HPDE6-E6E7 (cell line): ENCODE measurements at regions not wholly inside any gene's neighbourhood (a gene's known extent, or its start where the extent isn't known, plus 50 kb on each side); places are given as distances from the start of the nearest gene placed in this dataset.

ENCODE experiments used
- DNase-seq: peaks from one replicate; pipeline ENCODE4 v3.0.0; 2011; ENCODE audit warnings: missing footprints; ENCODE audit errors: extremely low spot score

GRCh38 chr2:128813352-128814034 is 494.8 kb upstream of the HS6ST1 start:
- no peak for DNase-seq

GRCh38 chr2:128815248-128815647 is 496.6 kb upstream of the HS6ST1 start:
- no peak for DNase-seq

- DNase-seq, result no peak
Measured at GRCh38 chr2:128817171-128817570, 498.5 kb upstream of the HS6ST1 start.

DNA sequence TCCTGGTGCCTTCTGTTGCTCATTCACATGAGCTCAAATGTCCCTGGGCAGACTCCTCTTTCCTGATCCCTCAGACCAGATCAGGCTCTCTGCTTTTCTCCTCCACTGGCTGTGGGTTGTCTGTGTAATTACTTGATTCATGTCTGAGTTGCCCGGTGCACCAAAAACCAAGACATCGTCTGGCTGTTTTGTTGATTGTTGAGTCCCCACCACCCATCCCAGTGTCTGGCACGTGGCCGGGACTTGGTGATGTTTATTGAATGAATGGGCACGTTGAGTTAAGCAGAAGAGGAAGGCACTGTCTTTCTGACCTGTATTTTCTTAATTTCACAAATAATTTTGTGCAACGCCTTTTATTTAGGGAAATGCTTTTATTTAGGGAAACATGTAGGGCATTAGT is 499.1 kb upstream of the HS6ST1 start:
- no peak for DNase-seq

DNA sequence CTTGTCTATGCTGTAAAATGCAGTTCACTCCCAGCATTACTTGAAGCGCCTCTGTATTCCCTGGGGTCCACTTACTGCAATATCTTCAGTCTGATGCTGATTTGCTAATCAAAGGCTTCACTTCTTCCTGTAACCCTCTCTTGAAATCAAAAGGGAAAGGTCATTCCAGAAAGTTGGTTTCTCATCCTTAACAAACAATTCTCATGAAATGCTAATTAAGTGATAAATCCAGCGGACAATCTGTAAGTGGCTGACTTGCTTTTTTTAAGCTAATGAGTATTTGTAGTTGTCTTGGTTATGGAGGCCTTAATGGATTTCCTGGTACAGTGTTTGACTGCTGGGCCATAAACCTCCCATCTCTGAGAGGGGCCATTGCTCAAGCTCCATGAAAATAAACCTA is 499.6 kb upstream of the HS6ST1 start:
- no peak for DNase-seq

GRCh38 chr2:128818704-128819491 is 500.2 kb upstream of the HS6ST1 start:
- no peak for DNase-seq

DNA sequence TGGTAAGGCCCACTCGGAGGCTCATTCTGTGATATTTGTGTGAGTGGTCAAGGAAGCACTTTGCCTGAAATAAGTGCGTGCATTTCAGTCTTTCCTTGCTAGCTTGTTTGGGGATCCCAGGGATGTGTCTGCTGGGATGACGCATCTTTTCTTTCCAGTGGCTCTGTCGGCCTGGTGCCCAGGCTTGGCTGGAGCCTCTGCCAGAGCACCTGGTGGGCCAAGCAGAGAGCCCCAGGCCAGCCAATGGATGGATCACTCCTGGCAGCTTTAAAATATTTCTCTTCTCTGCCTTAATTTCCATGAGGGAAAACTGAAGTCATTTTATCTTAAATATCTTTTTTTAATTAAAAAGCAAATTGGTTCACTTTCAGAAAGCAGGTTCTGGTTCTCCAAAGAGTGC is 501.8 kb upstream of the HS6ST1 start:
- DNase-seq, result no peak

DNA sequence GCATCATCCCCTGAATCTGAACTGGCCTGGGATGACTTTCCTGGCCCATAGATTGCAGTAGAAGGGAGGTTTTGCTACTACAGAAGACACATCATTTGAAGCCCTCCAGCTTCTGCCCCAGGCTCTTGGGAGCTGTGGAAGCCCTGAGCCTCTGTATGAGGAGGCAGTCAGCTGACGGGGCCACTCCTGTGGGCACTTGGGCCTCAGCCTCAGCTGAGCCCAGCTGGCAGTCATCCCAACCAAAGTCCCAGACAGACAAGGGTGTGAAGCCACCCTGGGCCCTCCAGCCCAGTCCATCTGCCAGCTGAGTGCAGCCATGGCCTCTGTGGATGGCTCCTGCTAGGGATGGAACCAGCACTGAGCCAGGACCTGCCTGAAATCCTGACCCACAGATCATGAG is 502.3 kb upstream of the HS6ST1 start:
- no peak for DNase-seq

- no peak for DNase-seq
Measured at GRCh38 chr2:128832946-128833663, 514.4 kb upstream of the HS6ST1 start.

GRCh38 chr2:128833664-128834027 is 515.0 kb upstream of the HS6ST1 start:
- no peak for DNase-seq

GRCh38 chr2:128834207-128834879 is 515.7 kb upstream of the HS6ST1 start:
- DNase-seq, result no peak

GRCh38 chr2:128834880-128835252 is 516.2 kb upstream of the HS6ST1 start:
- no peak for DNase-seq

GRCh38 chr2:128835342-128835855 is 516.7 kb upstream of the HS6ST1 start:
- no peak for DNase-seq

DNA sequence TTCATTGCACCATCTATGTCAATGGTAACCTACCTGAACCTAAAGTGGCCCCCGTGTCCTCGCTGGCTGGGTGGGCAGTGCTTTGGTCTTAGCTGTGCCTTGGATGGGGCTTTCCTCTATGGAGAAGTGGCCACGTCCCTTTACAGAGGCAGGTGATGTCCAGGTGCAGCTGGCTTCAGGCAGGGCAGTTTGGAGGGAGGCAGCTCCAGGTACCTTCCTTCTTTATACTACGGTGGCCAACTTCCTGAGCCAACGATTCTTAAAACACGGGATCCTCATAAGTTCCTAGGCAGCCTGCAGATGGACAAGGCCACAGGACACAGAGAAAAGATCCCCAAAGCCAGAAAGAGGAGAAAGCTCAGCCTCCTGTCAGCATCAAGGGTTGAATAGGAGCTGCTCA is 517.3 kb upstream of the HS6ST1 start:
- no peak for DNase-seq

GRCh38 chr2:128836559-128837100 is 518.0 kb upstream of the HS6ST1 start:
- no peak for DNase-seq

DNA sequence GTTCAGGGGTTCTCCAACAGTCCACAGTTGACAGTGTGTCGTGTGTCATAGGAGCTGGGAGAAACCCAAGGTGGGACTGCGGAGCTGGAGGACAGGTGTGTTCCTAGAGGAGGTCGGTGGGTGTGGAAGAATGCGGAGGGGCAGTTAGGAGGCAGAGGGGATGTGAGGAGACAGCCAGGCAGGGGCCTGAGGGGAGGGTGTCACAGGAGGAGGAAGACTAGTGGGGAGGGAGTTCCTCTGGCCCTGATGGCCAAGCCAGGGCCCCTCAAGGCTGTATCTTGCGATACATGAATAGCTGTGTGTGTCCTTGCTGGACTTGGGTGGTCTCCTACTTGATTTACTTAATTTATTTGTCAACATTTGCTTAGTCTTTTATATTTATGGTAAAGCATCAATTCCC is 519.6 kb upstream of the HS6ST1 start:
- no peak for DNase-seq

GRCh38 chr2:128841803-128842202 is 523.1 kb upstream of the HS6ST1 start:
- DNase-seq, result no peak

GRCh38 chr2:128867311-128867710 is 548.6 kb upstream of the HS6ST1 start:
- DNase-seq, result no peak

GRCh38 chr2:128867936-128868636 is 549.4 kb upstream of the HS6ST1 start:
- DNase-seq, result no peak

- no peak for DNase-seq
Measured at GRCh38 chr2:128868686-128869551, 550.3 kb upstream of the HS6ST1 start.
